ENCODE measurements at regions not wholly inside any gene's neighbourhood (a gene's known extent, or its start where the extent isn't known, plus 50 kb on each side); places are given as distances from the start of the nearest gene placed in this dataset.

DNA sequence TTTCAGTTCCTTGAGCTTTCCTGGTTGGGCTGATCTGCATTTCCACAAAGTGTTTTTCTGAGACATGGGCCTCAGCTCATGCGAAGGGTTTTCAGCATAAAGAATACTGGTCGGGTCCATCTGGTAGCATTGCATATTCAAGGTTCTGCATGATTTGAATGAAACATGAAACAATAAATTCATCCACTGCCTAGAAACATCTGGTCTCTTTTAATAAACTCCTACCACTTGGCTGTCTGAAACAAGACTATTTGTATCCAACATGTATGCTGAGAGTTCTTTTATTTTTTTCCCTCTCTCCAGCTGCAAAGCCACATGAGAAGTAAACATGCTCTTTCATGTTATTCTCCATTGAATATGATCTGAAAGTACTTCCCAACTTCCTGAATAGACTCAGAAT is 314.9 kb upstream of the SOX11 start:
- DNase-seq, result no peak

GRCh38 chr2:5379811-5380210 is 312.4 kb upstream of the SOX11 start:
- DNase-seq, result no peak

- DNase-seq, result no peak
Observed at GRCh38 chr2:5385596-5385995, 306.6 kb upstream of the SOX11 start.

GRCh38 chr2:5387406-5387805 is 304.8 kb upstream of the SOX11 start:
- no peak for DNase-seq

DNA sequence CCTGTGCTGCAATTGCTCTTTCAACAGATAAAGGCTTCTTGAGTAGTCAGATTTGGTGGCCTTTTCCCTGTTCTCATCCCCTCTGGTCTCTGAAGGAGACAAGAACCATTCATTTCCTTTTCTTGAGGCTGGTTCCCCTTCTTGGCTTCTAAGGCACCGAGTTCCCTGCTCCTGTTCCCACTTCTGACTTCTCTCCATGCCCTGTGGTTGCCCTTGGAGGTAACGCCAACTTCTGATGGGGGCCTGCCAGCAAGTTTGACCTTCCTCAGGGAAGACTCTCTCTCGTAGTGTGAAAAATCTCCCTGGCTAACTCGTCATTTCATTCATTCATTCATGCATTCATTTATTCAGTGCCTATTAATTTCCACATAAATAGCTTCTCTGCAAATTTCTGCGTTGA is 302.4 kb upstream of the SOX11 start:
- DNase-seq, result no peak

DNA sequence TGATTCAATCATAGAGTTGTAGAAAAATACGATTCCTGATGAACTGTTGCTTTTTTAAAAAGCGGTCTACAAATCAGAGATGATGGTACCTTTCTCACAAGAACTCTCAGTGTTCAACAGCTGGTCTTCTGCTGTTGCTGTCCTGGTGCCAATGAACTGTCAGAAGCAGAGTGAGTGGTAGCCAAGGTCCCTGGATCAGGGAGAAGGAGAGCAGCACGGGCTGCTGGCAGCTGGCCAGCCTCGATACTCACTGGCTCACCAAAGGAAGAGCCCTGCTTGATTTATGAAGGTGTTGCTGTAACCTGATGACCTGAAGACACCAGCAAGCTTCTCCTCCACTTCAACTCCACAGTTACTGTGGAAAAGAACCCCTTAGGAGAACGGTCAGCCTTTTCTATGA is 300.8 kb upstream of the SOX11 start:
- no peak for DNase-seq

DNA sequence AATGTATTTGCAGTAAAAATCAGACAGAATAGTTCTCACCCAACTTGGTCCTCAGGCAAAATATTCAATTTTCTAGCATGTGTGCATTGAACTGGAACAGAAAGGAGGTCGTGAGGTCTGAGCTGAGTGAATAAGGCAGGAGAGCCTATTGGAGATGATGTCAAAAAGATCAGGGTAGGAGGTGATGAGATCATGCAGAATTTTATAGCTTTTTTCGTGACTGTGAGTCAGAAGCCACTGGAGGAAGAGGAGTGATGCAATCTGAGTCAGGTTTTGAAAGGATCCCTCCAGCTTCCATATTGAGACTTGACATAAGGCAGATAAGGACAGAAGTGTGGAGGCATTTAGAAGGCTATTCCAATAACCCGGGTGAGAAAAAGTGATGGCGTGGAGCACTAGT is 299.5 kb upstream of the SOX11 start:
- no peak for DNase-seq

DNA sequence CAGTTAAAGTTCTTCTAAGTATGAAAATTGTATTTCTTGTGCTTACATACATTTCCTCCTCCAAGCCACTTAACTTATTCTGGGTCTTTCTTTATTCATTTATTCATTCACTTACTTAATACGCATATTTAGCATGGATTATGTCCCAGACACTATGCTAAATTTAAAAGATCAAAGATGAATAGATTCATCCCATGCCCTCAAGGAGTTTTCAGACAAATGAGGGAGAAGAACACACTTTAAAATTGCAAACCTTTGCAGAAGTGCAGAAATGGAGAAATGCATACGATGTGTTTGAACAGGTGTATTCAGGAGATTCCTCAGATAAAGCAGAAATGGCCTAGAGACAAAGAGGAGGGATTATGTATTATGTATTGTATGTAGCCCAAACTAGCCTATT is 298.7 kb upstream of the SOX11 start:
- DNase-seq, result no peak

- DNase-seq, result no peak
Observed at GRCh38 chr2:5394223-5394622, 298.0 kb upstream of the SOX11 start.

- DNase-seq, result no peak
Observed at GRCh38 chr2:5401115-5401657, 291.0 kb upstream of the SOX11 start.

DNA sequence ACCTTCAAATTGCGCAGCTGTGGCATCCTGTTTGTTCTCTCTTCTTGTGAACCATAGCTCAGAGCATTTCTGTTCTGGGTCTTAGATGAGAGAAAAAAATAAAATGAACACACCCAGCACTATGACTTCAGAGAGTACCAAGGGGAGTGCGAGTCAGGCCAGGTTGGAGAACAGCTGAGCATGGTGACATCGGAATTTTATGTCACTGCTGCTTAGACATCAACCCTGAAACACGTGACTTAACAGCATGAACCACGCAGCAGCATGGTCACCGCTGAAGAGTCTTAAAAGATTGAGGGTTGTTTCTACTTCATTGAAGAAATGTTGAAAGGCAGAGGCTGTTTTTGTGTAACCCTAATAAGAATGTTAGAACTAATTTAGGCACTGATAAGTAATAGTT is 288.8 kb upstream of the SOX11 start:
- DNase-seq, result no peak

DNA sequence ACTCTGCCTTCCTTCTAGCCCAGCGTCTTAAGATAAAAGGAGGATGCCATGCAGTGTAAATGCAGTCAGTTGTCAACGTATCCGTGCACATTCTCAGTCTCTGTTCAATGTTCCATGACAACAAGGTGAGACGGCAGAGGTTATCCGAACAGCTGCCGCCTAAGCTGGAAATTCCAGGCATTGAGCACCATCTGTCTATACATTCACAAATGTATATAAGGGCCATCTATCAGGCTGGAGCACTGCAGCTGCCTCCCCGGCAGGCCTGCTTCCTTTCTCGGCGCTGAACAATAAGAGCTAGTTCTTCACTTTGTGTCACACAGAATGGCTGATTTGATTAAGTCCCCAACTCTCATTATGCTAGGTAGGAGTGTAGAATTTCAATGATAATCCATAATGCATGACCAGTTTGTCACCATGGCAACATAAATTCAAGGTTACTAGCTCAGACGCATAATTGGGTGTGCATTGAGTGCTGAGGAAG is 282.2 kb upstream of the SOX11 start:
- DNase-seq, result no peak

GRCh38 chr2:5410991-5411700 is 281.0 kb upstream of the SOX11 start:
- DNase-seq, result no peak

- no peak for DNase-seq
Observed at GRCh38 chr2:5412001-5412400, 280.2 kb upstream of the SOX11 start.

DNA sequence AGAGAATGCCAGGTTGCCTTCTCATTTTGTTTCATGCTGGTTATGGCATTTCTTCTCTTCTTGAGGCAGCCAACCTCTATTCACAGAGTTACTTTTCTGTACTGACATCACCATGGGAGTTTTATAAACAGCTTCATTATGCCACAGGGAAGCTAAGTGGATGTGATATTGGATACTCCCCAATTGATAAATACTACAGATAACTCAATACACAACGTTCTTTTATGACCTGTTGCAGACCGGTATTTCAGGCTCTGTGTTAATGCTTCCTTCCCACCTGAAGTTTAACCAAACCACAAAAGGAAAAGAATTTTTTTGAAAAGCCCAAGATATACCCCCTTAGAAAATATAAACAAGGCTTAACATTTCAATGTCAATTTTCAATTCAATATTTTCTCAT is 258.3 kb upstream of the SOX11 start:
- DNase-seq, result no peak

DNA sequence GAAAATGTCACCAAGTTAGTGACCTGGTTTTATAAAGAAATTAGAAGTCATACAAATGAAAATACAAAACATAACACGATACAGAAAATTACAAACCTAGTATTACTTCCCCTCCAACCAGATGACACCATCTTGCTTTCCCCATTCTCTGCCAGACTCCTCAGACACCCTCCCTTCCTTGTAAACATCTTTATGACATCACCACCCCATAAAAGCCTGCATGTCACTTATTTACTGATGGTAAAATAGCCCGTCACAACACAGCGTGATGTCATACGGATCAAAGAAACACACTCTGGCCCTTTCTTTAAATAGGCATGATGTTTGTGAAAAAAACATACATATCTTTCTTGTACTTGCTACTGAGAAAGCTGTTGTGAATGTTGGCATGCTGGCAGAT is 254.8 kb upstream of the SOX11 start:
- no peak for DNase-seq

DNA sequence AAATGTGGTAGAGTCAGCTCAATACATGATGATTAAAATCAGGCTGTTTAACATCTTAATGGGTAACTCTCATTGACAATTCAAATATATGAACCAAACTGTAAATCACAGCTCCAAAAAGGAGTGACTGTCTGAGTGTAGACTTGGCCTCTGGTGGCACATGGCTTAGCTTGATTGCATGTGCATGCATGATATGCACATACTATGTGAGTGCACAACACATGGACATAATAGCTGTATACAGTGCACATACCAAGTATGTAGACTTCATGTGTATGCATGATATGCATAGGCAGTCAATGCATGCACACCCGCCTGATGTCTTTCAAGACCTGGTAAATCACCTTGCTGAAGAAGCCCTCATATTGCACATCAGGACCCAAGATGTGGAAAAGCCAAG is 252.0 kb upstream of the SOX11 start:
- DNase-seq, result no peak

DNA sequence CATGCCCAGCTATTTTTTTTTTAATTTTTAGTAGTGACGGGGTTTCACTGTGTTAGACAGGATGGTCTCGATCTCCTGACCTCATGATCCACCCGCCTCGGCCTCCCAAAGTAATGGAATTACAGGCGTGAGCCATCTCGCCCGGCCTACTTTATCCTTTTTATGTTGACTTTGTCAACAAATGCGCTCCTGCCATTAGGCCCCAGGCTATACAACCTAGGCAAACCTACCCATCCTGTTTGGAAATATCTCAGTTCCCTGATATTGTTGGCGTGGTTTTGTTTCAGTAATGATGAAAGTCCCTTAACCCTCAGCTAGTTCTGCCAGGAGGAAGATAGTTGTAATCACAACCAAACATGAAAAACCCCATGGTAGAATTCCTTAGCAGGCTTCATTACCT is 249.4 kb upstream of the SOX11 start:
- DNase-seq, result no peak

DNA sequence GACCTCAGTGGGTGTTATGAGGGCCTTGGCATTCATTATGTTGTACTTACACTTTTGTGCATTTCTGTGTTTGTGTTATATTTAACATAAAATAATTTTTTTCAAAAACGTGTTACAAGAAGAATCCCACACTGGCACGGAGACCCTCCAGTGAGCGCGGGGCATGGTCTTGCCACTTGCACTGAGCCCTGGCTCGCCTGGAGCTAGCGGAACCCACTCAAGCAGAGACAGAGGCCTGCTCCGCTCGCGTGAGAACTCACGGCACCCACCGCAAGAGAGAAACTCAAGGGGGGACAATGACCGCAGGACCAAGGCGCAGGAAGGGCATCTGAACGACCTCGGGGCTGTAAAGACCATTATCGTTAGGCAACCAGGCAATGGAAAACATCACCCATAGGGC is 248.0 kb upstream of the SOX11 start:
- DNase-seq, result no peak

- no peak for DNase-seq
Observed at GRCh38 chr2:5444854-5445253, 247.3 kb upstream of the SOX11 start.

DNA sequence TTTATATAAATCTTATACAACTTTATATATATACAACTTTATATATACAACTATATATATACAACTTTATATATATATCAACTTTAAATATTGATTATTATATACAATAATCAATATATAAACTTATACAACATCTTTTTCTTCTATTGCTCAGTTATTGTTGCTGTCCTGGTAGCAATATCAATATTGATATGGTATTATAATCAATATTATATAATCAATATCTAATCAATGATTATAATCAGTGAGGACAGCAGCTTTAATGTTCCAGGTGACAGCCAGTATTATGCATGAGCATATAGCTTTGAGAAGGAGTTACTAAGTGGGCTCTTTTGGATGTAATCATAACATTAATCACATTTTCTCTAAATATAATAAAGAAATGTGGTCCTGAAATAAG is 242.3 kb upstream of the SOX11 start:
- no peak for DNase-seq

- DNase-seq, result no peak
Observed at GRCh38 chr2:5453220-5454050, 238.7 kb upstream of the SOX11 start.

DNA sequence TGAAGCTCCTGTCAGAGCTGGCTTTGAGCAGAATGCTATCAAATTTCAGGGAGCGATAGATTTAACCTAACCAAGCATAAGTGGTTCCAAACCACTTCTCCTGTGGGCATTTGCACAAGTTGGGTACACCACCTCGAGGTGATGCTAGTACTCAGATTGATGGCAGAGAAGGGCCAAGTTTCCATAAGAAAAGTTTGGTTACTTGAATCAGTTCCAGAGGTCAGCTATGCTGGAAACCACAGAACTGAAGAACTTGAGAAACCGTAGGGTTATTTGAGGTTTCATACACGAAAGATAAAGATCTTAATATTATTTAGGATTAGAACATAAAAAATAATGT is 238.2 kb upstream of the SOX11 start:
- DNase-seq, result no peak

GRCh38 chr2:5459041-5459440 is 233.1 kb upstream of the SOX11 start:
- no peak for DNase-seq

All from activated naive CD4-positive, alpha-beta T cell (primary cell).